ENCODE measurements at regions not wholly inside any gene's neighbourhood (a gene's known extent, or its start where the extent isn't known, plus 50 kb on each side); places are given as distances from the start of the nearest gene placed in this dataset.
"Not testable (repeated sequence)": the region's sequence is repeated elsewhere in the genome, so short reads cannot be mapped to it uniquely, and the experiment has no call there.

DNA sequence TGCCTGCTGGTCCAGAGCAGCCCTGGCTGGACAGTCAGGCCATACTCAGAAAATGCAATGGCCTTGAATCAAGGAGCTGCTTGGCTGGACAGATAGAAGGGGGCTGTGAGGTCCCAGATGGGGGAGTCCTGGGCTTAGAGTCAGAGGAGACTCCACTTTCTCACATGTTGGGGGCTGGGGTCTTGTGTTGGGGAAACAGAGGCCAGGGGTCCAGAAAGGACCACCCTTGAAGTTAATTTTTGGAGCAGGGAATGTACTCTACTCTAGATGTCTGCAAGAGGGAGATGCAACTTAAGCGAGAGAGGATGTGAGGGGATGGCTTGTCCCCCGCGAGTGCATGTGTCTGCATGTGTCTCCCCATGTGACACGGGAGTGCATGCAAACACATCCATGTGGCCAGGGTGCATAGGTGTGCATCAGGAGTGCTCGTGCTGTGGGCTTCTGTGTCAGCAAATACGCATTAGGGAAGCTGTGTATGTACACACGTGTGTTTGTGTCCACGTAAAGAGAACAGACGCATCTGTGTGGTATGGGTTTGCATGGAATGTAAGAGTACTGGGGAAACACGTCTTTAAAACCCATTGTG, 303.2 kb downstream of the MYCN start:
- DNase-seq (ENCODE audit: low read depth in 2 of 2), result no peak

DNA sequence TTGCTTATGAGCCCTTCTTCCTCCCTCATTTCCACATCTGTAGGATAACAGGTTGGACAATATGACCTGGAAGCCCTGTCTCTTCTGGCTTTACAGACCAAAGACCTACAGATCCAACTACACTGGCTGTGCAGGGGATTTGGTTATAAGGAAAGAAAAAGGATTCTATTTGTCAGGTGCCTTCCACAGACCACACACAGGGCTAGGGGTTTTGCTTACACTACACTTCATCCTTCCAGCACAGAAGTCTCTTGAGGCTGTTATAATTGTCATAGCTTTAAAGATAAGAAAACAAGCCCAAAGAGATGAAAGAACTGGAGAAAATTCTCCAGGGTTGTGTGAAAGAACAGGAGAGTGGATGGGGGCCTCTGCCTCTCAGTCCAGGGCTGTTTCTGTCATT, 302.6 kb downstream of the MYCN start:
- DNase-seq (ENCODE audit: low read depth in 2 of 2), result no peak

DNA sequence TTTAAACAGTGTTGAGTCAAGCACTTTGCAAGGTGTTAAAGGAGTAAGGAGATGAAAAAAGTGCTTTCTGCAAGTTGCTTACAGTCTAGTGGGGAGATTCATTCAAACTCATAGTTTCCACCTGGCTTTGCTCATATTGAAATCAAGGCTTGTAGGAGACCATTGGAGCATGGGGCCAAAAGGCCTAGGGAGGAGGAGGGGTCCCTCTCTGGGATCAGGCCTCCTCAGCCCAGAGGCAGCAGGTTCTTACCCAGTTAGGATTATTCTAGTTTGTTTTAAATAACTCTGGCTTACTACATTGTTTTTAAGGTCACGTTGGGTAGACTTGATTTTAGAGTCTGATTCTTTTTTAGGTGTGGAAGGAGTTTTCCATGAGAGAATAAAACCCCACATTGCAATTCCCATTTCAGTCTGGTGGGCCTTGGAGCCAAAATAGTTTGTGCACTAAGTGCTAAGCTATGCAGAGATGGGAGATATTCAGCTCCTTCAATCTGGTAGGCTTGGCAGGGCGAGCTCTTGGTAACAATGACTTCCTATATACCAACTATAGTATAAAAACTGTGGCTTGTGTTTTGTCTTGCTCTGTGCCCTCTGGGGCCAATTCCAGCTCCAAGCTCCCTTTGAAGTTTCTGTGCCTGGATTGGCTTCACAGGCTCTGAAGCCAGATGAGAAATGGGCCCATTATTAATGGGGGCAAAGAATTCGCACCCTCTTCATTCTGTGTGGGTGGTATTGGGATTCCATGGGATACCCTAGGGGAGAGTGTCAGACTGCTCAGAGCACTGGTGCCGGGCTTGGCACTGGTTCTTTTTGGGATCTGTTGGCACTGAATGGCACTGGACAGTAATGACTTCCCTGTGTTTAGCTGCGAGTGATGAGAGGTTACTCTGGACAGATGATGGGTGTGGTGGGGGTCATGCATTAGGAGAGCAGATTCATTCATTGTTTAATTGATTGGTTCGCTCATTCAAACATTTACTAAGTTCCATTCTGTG, 301.1 kb downstream of the MYCN start:
- no peak for DNase-seq (ENCODE audit: low read depth in 2 of 2)

DNA sequence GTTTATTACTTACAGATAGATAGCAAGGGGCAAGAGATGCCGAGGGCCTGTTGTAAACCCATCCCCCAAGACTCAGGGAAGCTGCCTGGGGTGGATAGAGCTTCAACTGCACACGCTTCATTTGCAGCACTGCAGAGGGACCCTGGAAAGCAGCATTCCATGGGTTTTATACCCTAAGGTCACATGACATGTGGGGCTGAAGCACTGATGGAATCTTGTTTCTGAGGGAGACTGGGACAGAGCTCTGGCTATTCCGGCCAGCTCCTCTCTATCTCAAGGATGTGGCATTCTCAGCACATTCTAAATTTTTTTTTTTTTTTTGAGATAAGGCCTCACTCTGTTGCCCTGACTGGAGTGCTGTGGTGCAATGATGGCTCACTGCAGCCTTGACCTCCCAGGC, 300.1 kb downstream of the MYCN start:
- DNase-seq (ENCODE audit: low read depth in 2 of 2), result no peak

DNA sequence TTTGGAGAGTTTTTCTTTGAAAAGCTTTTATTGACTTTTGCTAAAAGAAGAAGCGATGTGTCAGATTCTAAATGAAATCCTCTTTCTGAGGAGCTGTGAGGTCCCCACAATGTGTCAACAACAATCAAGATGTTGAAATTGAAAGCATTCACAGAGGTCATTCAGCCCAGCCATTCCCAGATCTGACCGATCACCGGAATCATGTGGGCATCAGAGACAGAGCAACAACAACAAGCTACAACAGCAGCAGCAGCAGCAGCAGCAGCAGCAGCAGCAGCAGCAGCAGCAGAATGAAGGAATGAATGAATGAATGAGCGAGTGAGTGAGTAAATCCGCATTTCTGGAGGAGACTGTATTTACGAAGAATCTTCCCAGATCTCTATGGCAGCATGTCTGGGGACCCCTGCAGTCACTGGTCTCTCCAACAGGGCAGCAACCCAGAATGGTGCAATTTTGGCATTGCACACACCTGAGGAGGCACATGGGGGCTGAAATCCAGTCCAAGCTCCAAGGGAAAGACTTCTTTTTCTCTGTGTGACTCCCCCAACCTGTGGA, 299.0 kb downstream of the MYCN start:
- no peak for DNase-seq (ENCODE audit: low read depth in 2 of 2)

DNA sequence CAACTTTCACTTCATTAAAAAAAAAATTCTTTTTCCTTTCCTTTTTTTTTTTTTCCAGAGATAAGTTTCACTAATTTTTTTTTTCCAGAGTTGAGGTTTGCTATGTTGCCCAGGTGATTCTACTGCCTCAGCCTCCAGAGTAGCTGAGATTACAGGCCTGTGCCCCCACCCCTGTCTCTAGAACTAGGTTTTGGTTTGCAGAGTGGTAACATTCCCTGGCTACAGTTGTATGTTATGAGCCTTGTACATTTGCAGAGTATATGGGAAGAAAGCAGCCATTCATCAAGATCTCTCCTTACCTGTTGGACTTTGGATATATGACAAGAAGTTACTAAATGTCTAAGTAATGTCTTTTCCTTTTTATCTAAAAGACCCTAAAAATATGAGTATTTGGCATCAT, 298.4 kb downstream of the MYCN start:
- DNase-seq (ENCODE audit: low read depth in 2 of 2), result no peak

DNA sequence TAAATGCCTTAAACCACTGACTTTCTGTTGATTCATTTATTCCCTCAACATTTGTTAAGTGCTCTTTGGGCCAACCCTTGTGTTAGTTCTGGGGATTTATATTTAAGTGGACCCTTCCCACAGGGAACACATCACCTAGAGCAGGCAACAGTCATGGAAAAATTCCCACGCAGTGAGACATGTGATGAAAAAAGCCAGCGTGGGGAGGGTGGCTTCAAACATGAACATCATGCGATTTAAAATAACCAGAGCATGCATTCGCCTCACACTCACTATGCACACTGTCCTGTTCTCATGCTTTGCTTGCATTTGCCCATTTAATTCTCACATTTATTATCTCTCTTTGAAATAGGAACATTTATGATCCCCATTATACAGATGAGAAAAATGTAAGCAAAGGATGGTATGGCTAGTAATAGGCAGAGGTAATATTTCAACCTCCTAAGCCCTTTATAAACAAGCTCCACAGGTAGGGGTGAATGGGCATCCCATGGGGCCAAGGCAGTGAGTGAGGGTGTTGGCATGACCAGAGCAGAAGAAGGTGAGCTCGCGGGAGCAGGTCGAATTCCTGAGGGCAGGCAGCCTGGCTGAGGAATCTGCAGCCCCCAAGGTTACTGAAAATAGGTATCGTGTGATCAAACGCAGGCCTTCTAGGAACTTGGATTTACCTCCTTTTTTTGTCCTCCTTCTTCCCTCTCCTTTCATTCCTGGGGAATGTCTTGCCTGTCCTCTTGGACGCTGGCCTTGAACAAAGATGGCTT, 297.8 kb downstream of the MYCN start:
- DNase-seq (ENCODE audit: low read depth in 2 of 2), result no peak

DNA sequence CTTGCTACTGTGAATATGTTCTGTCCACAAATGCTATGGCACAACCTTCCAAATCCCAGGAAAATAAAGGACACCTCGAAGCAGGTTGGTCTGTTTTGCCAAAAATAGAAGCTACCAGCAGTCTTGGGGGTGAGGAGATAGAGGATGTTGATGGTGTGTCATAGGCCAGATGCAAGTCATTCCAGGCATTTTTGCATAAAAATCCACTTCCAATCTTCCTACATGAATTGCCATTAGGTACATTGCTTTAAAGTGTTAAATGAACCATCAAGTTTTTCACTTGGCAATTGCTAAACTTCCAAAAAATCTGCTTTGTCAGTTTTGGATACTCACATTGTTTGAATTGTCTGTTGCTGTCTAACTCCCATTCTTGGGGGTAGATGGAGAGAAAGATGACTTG, 295.4 kb downstream of the MYCN start:
- no peak for DNase-seq (ENCODE audit: low read depth in 2 of 2)

DNA sequence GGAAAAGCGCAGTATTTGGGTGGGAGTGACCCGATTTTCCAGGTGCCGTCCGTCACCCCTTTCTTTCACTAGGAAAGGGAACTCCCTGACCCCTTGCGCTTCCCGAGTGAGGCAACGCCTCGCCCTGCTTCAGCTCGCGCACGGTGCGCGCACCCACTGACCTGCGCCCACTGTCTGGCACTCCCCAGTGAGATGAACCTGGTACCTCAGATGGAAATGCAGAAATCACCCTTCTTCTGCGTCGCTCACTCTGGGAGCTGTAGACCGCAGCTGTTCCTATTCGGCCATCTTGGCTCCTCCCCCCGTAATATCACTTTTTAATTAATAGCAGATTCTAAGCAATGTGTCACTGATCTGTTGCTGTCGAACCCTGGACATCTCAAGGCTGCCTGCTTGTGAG, 294.9 kb downstream of the MYCN start:
- DNase-seq (ENCODE audit: low read depth in 2 of 2), result not testable (repeated sequence)

DNA sequence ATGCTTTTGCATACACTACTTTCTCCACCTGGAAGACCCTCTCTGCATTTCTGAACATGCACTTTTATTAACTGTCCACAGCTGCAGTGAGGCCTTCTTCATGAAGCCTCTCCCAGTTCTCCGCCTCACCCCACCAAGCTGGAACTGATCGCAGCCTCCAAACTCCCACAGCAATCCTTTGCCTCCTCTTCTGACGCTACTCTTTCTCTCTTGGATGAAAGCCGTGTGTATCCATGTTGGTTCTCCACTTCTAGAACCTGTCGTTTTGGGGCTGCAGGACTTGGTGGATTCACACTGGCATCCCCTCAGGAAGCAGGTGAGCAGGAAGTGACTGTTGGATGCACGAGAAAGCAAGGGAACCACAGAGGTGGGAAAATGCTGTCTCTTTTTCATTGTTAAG, 288.6 kb downstream of the MYCN start:
- DNase-seq (ENCODE audit: low read depth in 2 of 2), result no peak

DNA sequence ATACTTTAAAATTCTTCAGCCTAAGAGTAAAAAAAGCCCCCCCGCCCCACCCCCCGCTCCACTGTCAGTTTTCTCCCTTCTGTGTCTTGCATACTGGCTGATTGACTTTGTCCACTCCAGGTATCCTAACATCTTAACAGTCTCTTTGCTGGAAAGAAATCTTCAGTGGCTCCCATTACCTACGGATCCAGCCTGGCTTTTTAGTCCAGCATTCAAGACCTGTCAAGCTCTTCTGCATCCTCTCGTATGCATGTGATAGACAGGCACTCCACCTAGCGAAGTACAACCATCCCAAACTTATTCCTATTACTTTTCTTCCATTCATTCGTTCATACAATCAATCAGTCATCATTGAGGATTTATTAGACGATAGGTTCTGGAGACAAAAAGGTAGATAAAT, 288.1 kb downstream of the MYCN start:
- no peak for DNase-seq (ENCODE audit: low read depth in 2 of 2)

DNA sequence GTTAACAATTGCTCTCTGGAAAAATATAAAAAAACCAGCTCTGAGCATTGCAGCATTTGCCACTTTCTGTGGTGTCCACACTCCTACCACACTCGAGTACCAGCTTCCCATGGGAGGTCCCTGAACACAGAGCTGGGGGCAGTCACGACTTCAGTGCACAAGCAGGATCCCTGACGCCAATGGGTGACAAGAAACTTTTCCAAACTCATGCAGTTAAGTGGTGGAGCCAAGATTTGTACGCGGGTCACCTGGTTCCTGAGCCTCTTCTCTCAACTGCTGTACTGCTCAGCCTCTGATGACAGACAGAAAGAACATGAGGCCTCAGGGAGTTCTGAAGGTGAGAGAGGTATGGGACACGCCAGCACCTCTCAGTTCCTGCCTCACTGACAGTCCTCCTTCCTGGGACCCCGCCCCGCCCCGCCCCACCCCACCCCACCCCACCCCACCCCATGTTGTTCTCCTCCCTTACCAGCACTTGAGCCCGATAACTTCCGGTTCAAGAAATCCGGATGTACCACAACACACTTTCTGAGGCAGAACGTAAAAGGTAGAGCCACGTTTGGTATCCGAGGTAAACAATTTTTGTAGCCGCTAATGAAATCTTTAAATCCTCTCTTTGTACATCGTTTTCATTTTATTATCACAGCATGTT, 287.6 kb downstream of the MYCN start:
- DNase-seq (ENCODE audit: low read depth in 2 of 2), result no peak

DNA sequence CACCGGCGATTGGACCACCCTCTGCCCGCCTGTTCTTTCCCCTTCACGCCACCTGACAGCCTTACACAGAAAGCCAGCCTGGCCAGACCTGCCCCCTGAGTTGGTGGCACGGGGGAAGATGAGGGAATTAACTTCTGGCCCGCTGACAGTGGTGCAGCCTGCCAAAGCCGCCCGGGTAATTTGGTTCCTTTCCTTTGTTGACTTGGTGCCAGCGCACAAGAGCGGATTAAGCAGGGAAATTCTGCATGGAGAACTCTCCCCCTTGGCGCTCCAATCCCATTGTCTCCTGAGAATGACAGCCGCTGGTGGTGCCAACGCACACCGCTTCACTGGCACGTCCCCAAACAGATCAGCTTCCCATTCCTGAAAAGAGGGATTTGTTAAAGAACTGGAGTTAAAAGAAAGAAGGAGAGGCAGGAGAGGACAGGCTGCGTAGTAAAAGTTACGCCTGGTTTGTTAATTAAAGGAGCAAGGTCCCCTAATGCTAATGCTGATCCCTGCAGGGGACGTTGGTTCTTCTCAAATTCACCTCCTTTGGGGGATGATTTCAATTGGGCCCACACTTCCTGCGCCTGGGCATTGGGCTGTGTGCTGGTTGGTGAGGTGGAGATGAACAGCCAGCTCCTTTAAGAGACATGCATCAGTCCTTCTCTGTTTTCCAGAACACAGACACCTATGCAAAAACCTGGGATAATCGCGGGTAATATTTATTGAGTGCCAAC, 286.8 kb downstream of the MYCN start:
- DNase-seq (ENCODE audit: low read depth in 2 of 2), result no peak

DNA sequence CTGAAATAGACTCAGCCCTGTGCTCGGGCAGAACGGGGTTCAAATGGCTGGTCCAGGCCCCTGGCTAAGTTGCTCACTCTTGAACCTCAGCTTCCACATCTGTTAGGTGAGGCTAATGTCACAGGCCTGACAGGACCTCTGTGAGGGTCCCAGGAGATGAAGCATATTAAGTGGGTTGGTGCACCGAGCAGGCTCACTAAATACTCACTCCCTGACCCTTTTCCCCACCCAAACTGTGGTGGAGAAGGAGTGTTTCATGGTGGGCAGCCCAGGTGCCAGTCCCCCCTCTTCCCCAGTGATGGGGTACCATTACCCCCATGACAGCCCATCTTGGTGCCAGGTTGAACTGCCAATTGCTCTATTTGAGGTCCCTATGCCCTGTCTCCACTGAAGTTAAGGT, 286.0 kb downstream of the MYCN start:
- DNase-seq (ENCODE audit: low read depth in 2 of 2), result no peak

DNA sequence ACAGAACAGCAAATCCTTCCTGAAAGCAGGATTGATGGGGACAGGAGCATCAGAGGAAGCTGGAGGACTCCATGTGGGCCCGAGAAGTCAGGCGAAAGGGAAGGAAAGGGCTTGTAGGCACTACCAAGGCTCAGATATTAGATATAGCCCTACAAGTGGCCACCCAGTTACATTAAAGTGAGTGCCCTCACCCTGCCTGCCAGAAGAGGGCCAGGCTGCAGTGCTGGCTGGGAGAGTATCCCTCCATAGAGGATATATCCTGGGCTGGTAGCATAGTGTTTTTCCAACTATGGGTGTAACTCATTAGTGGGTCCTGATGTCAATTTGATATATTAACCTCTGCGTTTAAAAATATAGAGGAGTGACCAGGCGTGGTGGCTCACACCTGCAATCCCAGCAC, 285.2 kb downstream of the MYCN start:
- no peak for DNase-seq (ENCODE audit: low read depth in 2 of 2)

DNA sequence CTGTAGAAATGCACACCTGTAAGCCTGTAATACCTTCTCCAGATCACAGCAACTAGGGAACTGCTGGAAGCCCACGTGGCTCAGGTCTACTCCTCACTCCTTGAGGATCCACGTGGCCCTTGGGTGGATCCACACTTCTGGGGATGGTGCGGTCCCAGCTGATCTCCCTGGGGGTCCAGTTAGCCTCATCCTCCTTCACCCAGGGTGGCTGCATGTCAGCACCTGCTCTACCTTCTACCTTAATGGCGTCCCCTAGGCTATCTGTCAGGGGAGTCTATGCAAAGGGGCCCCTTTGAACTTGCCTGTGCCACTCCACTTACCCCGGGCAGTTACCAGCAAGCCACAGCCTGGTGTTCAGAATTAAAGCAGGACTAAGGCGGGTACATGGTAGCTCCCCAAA, 284.7 kb downstream of the MYCN start:
- no peak for DNase-seq (ENCODE audit: low read depth in 2 of 2)

DNA sequence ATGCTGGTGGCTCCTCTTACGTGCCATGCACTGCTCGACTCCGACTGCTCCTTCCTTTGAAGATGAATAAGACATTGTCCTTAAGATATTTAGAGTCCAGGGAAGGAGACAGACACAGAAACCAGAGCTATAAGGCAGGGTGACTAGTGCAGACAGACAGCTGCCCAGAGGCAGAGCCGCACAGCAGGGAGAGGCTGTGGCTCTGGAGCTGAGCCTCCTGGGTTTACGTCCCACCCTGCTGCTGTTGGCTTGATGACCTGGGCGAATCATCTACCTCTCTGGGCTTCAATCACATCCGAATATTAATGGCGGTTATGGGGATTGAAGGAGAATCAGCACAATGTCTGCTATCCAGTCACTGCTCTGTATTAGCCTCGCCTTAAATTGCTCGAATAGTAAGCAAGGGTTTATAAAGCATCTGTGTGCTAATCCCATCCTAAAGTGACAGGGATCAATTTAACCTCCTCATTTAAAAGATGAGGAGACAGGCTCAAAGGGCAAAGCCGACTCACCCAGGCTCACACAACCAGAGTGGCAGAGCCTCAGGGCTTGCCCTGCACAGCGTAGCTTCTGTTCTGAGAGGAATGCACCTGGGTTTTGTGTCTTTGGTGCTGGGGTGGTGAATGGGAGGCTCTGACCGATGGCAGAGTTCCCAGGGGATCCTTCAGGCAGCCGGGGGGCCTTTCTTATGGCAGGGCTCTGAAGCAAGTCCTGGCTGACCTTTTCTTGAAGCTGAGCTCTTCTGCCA, 284.1 kb downstream of the MYCN start:
- no peak for DNase-seq (ENCODE audit: low read depth in 2 of 2)

DNA sequence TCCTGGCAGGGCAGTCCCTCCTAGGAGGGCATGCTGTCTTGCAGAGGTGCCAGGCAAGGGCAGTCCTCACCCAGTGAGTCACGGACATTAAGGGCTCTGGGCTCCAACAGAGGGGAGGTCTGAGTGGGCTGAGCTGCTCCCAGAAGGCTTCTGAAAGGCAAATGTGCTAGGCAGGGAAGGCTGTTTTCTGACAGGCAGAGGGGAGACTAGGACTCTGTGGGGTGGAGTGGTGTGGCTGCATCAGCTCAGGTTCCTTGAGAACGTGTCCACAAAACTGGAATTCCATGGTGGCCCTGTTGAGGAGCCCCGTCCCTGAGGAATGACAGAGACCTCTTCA, 283.5 kb downstream of the MYCN start:
- DNase-seq (ENCODE audit: low read depth in 2 of 2), result no peak

DNA sequence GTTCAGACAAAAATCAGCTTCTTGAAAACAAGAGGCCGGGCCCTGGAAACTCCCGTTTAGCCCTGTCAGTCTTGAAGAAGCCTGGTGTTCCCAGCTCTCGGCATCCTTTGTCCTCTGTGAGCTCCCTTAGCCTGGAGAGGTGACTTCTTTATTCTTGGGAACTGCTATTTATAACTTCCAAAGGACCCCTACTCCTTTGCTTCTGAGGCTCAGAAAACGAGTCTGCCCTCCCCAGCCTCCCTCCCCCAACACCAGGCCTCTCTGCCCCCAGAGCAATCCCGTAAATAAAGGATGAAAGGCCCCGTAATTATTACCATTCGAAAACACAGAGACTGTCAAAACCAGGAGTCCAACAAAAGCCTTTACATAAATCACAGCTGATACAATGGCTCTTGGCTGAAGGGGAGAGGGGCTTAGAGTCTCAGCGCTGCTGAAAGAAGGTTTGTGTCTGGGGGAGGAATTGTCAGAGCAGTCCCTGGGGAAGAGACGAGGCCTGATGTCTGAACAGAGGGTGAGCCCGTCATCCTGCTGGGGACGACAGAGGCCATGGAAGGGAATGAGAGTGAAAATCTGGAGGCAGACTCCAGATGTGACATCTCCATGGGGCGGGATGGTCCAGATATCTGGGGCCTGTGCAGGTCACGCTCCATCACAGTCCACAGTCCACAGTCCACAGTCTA, 283.0 kb downstream of the MYCN start:
- no peak for DNase-seq (ENCODE audit: low read depth in 2 of 2)

DNA sequence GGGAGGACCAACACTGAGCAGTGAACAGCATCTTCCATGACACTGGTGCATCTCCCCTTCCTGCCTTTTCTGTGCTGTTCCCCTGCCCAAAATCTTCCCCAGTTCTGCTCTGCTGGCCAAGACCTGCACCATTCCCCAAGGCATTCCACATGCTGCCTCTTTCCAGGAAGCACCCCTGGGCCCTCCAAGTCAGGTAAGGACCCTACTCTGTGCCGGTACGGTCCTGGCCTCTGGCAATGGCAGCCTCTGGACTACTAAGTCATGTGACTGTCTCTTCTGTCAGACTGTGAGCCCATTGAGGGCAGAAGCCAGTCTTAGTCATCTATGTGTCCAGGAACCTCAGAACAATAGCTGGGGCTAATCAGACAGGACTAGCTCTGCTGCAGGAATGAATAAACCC, 282.0 kb downstream of the MYCN start:
- no peak for DNase-seq (ENCODE audit: low read depth in 2 of 2)

Measured in stimulated activated CD4-positive, alpha-beta T cell treated with anti-CD3 and anti-CD28 coated beads, Interleukin-12 subunit alpha, Interleukin-12 subunit beta, amount 100 ng/mL, for 24 hours (primary cell).